SK-N-SH treated with all-trans-retinoic acid at 6 μM for 48 hours (cell line): ENCODE measurements at regions not wholly inside any gene's neighbourhood (a gene's known extent, or its start where the extent isn't known, plus 50 kb on each side); places are given as distances from the start of the nearest gene placed in this dataset.

Source experiments
- ARNTL ChIP-seq: fragments of 450-650 bp; formaldehyde crosslinking; IDR thresholded peaks from 2 replicates; pipeline ENCODE4 v1.5.0; 2020; ENCODE audit warnings: low read depth, mild to moderate bottlenecking, moderate library complexity, borderline replicate concordance
- ESRRG ChIP-seq: fragments of 250-450 bp; sonication (Bioruptor Pico); IDR thresholded peaks from 2 replicates; pipeline ENCODE4 v1.6.1; 2021; ENCODE audit warnings: mild to moderate bottlenecking
- GLIS3 ChIP-seq: fragments of 250-450 bp; sonication (Bioruptor Pico); IDR thresholded peaks from 2 replicates; pipeline ENCODE4 v1.5.0; 2020; ENCODE audit warnings: mild to moderate bottlenecking, moderate library complexity
- PATZ1 ChIP-seq: fragments of 250-450 bp; sonication (Bioruptor Pico); IDR thresholded peaks from 2 replicates; pipeline ENCODE4 v1.8.0; 2020; ENCODE audit warnings: mild to moderate bottlenecking, moderate library complexity, borderline replicate concordance
- SNAI2 ChIP-seq: fragments of 250-450 bp; sonication (Bioruptor Pico); IDR thresholded peaks from 2 replicates; pipeline ENCODE4 v1.5.0; 2020; ENCODE audit warnings: mild to moderate bottlenecking, moderate library complexity
- ZC3H10 ChIP-seq: fragments of 250-450 bp; sonication (Bioruptor Pico); IDR thresholded peaks from 2 replicates; pipeline ENCODE4 v1.5.1; 2021; ENCODE audit warnings: mild to moderate bottlenecking, moderate library complexity
- ZFP3 ChIP-seq: fragments of 250-450 bp; sonication (Bioruptor Pico); IDR thresholded peaks from 2 replicates; pipeline ENCODE4 v1.5.0; 2020; ENCODE audit warnings: mild to moderate bottlenecking, moderate library complexity
- ZNF565 ChIP-seq: fragments of 450-650 bp; formaldehyde crosslinking; conservative IDR thresholded peaks from 2 replicates; pipeline ENCODE4 v1.5.0; 2020; ENCODE audit warnings: low read depth, mild to moderate bottlenecking, moderate library complexity
- ZNF8 ChIP-seq: fragments of 450-650 bp; formaldehyde crosslinking; IDR thresholded peaks from 2 replicates; pipeline ENCODE4 v1.5.0; 2020; ENCODE audit warnings: mild to moderate bottlenecking, moderate library complexity
- TF ChIP-seq, protein P1 (sequence below): fragments of 250-450 bp; sonication (Bioruptor Pico); IDR thresholded peaks from 2 replicates; pipeline ENCODE4 v1.5.0; 2020; ENCODE audit warnings: mild to moderate bottlenecking, moderate library complexity
- TF ChIP-seq, protein P2 (sequence below): fragments of 250-450 bp; sonication (Bioruptor Pico); IDR thresholded peaks from 2 replicates; pipeline ENCODE4 v1.5.1; 2020; ENCODE audit warnings: low read depth, mild to moderate bottlenecking, moderate library complexity
- TF ChIP-seq, protein P3 (sequence below): fragments of 250-450 bp; sonication (Bioruptor Pico); IDR thresholded peaks from 2 replicates; pipeline ENCODE4 v1.8.0; 2021; ENCODE audit warnings: low read depth, mild to moderate bottlenecking, moderate library complexity, borderline replicate concordance

GRCh38 chr4:23036921-23037495 lies 344.3 kb downstream of the GBA3 start:
- TF ChIP-seq, protein P1, sequence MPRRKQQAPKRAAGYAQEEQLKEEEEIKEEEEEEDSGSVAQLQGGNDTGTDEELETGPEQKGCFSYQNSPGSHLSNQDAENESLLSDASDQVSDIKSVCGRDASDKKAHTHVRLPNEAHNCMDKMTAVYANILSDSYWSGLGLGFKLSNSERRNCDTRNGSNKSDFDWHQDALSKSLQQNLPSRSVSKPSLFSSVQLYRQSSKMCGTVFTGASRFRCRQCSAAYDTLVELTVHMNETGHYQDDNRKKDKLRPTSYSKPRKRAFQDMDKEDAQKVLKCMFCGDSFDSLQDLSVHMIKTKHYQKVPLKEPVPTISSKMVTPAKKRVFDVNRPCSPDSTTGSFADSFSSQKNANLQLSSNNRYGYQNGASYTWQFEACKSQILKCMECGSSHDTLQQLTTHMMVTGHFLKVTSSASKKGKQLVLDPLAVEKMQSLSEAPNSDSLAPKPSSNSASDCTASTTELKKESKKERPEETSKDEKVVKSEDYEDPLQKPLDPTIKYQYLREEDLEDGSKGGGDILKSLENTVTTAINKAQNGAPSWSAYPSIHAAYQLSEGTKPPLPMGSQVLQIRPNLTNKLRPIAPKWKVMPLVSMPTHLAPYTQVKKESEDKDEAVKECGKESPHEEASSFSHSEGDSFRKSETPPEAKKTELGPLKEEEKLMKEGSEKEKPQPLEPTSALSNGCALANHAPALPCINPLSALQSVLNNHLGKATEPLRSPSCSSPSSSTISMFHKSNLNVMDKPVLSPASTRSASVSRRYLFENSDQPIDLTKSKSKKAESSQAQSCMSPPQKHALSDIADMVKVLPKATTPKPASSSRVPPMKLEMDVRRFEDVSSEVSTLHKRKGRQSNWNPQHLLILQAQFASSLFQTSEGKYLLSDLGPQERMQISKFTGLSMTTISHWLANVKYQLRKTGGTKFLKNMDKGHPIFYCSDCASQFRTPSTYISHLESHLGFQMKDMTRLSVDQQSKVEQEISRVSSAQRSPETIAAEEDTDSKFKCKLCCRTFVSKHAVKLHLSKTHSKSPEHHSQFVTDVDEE (CRISPR knock-in tag): no peak
- TF ChIP-seq ESRRG (CRISPR knock-in tag) (no peak), SNAI2 (CRISPR knock-in tag) (no peak), ZNF565 (CRISPR knock-in tag) (no peak), PATZ1 (CRISPR knock-in tag) (no peak), ZNF8 (CRISPR knock-in tag) (no peak), GLIS3 (CRISPR knock-in tag) (no peak), ZFP3 (CRISPR knock-in tag) (no peak), ZC3H10 (CRISPR knock-in tag) (no peak), ARNTL (no peak)
- TF ChIP-seq, protein P2, sequence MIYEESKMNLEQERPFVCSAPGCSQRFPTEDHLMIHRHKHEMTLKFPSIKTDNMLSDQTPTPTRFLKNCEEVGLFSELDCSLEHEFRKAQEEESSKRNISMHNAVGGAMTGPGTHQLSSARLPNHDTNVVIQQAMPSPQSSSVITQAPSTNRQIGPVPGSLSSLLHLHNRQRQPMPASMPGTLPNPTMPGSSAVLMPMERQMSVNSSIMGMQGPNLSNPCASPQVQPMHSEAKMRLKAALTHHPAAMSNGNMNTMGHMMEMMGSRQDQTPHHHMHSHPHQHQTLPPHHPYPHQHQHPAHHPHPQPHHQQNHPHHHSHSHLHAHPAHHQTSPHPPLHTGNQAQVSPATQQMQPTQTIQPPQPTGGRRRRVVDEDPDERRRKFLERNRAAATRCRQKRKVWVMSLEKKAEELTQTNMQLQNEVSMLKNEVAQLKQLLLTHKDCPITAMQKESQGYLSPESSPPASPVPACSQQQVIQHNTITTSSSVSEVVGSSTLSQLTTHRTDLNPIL (CRISPR knock-in tag): no peak
- TF ChIP-seq, protein P3, sequence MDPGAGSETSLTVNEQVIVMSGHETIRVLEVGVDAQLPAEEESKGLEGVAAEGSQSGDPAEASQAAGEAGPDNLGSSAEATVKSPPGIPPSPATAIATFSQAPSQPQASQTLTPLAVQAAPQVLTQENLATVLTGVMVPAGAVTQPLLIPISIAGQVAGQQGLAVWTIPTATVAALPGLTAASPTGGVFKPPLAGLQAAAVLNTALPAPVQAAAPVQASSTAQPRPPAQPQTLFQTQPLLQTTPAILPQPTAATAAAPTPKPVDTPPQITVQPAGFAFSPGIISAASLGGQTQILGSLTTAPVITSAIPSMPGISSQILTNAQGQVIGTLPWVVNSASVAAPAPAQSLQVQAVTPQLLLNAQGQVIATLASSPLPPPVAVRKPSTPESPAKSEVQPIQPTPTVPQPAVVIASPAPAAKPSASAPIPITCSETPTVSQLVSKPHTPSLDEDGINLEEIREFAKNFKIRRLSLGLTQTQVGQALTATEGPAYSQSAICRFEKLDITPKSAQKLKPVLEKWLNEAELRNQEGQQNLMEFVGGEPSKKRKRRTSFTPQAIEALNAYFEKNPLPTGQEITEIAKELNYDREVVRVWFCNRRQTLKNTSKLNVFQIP (CRISPR knock-in tag): no peak
